ENCODE measurements at regions not wholly inside any gene's neighbourhood (a gene's known extent, or its start where the extent isn't known, plus 50 kb on each side); places are given as distances from the start of the nearest gene placed in this dataset.

DNA sequence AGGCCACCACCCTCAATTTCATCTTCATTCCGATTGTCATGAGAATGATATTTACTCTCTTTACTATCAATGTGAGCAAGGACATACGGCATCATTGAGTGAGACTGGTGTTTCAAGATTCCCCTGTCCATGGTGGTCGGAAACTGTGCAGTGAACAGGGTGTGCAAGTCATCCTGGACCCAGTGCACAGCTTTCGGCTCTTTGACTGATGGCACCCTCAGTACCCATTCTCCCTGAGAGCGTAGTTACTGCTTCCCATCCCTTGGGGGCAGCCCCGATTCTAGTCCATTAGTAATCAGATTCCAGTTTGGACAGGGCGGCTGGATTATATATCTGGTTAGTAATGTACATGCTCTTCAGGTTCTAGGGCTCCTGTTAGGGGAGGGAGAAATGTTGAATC is 61.7 kb upstream of the SUB1 start:
- H3K23me2 ChIP-seq (ENCODE audit: low read depth, low read length): no peaks in the 10 kb centered on the region
- H2BK12ac ChIP-seq (ENCODE audit: low read depth, low read length): no peak overlapping the region
- H3K4me2 ChIP-seq (ENCODE audit: insufficient read depth in 1 of 2, low read depth in 2 of 2, low read length in 2 of 2): no peak overlapping the region
- H3K27me3 ChIP-seq (replicated peaks in 1 of 4; ENCODE audit: control insufficient read depth in 3 of 4, extremely low read depth in 1 of 4, insufficient read depth in 3 of 4, low read length in 3 of 4): no peaks in the 10 kb centered on the region
- POLR2A ChIA-PET (ENCODE audit: partially characterized antibody): interaction anchor here (0.7 to 2.1 kb wide), 2 partner anchors 59 to 61 kb away, joined by 5 to 8 read pairs; partner anchors contain the start of gene SUB1
- FAIRE-seq (no peak), DNase-seq (ENCODE audit: low read depth in 1 of 2, low spot score in 2 of 2) (no peak)
- CTCF ChIA-PET (ENCODE audit: partially characterized antibody): interaction anchor here (1.0 to 5.2 kb wide), 11 partner anchors 10 to 793 kb away, joined by 3 to 35 read pairs (median 6); no protein-coding TSS in a partner anchor
- WGBS, 2 experiments (ENCODE audit: extremely low coverage in 1 of 2, insufficient coverage in 1 of 2, insufficient read length in 1 of 2, insufficient replicate concordance in 2 of 2, low coverage in 1 of 2, low lambda C conversion rate in 2 of 2, missing lambda C conversion rate in 1 of 2): 80% methylated on average over 7 of the region's 7 CpGs; no CpG with 5 or more reads in 1 of the 2 experiments
- TF ChIP-seq CTCF (IDR thresholded peaks at IDR 0.05; ENCODE audit: control extremely low read depth in 1 of 3, insufficient read depth in 1 of 3, low read depth in 1 of 3, low read length in 3 of 3) (peak; percentile 19 to 41 (median 35); a peak in 3 of 4 replicates), PHF8 (conservative IDR thresholded peaks at IDR 0.05; ENCODE audit: low read depth, low read length) (no peak), RAD21 (IDR thresholded peaks at IDR 0.05 in 1 of 2, conservative IDR thresholded peaks at IDR 0.05 in 1 of 2; ENCODE audit: low read depth in 2 of 2, low read length in 2 of 2) (peak in 1 of 2 experiments; percentile 35; a peak in 2 of 4 replicates)
- no peak overlapping the region for H2BK15ac ChIP-seq (ENCODE audit: low read length)
- H4K8ac ChIP-seq (ENCODE audit: extremely low read depth, insufficient read depth, low read length): no peak overlapping the region
- H3K9ac ChIP-seq (replicated peaks in 1 of 4; ENCODE audit: extremely low read depth in 1 of 4, low read depth in 3 of 4, low read length in 3 of 4): no peak overlapping the region
- no peak overlapping the region for H4K91ac ChIP-seq (replicated peaks; ENCODE audit: insufficient read length, low read length)
- H3K18ac ChIP-seq (ENCODE audit: extremely low read depth, low read length): no peak overlapping the region
- no peak overlapping the region for H3K23ac ChIP-seq (ENCODE audit: insufficient read length)
- H2BK120ac ChIP-seq (replicated peaks; ENCODE audit: low read depth, low read length): no peak overlapping the region
- H3K9me3 ChIP-seq (ENCODE audit: insufficient read depth in 2 of 2, low read depth in 1 of 2, low read length in 1 of 2): no peaks in the 10 kb centered on the region
- H4K20me1 ChIP-seq (replicated peaks in 1 of 2; ENCODE audit: control insufficient read depth in 1 of 2, insufficient read depth in 2 of 2, low read length in 2 of 2): no peaks in the 10 kb centered on the region
- no peak overlapping the region for H3K56ac ChIP-seq (replicated peaks; ENCODE audit: insufficient read length, low read depth, low read length)
- no peaks in the 10 kb centered on the region for H3K79me2 ChIP-seq (ENCODE audit: control insufficient read depth in 1 of 2, insufficient read depth in 2 of 2, low read length in 2 of 2)
- H3K79me1 ChIP-seq (ENCODE audit: low read depth, low read length): no peaks in the 10 kb centered on the region
- no peaks in the 10 kb centered on the region for H3K4me1 ChIP-seq (replicated peaks in 1 of 4; ENCODE audit: control insufficient read depth in 3 of 4, insufficient read depth in 4 of 4, low read length in 3 of 4)
- H2AK5ac ChIP-seq (ENCODE audit: low read depth, low read length): no peak overlapping the region
- H2BK5ac ChIP-seq (ENCODE audit: low read depth, low read length): no peak overlapping the region
- H3K27ac ChIP-seq (ENCODE audit: low read depth, low read length): no peak overlapping the region
- H3K4ac ChIP-seq (replicated peaks; ENCODE audit: insufficient read length, low read depth, low read length): no peak overlapping the region
- no peak overlapping the region for H2AFZ ChIP-seq (ENCODE audit: low read length)
- H3K14ac ChIP-seq (ENCODE audit: insufficient read length): no peak overlapping the region
- H2BK20ac ChIP-seq (ENCODE audit: low read length): no peak overlapping the region
- no peak overlapping the region for H4K5ac ChIP-seq (ENCODE audit: insufficient read length, low read depth, low read length)
- H3K36me3 ChIP-seq (ENCODE audit: control insufficient read depth in 2 of 4, insufficient read depth in 4 of 4, low read length in 3 of 4): no peaks in the 10 kb centered on the region
- H3K4me3 ChIP-seq (ENCODE audit: extremely low read depth in 1 of 4, insufficient read depth in 2 of 4, low read depth in 3 of 4, low read length in 4 of 4): no peak overlapping the region
